HG03095 (cell line): ENCODE measurements at regions not wholly inside any gene's neighbourhood (a gene's known extent, or its start where the extent isn't known, plus 50 kb on each side); places are given as distances from the start of the nearest gene placed in this dataset.
A peak's percentile ranks its signal among the peaks of the same experiment; 100 is the strongest.
"Not testable (repeated sequence)": the region's sequence is repeated elsewhere in the genome, so short reads cannot be mapped to it uniquely, and the experiment has no call there.

Experiments used
- ATAC-seq: cut with Tn5 transposase; IDR thresholded peaks from one replicate; pipeline ENCODE4 v1.9.1; 2021; ENCODE audit warnings: moderate library complexity; ENCODE audit not compliant: unreplicated experiment

DNA sequence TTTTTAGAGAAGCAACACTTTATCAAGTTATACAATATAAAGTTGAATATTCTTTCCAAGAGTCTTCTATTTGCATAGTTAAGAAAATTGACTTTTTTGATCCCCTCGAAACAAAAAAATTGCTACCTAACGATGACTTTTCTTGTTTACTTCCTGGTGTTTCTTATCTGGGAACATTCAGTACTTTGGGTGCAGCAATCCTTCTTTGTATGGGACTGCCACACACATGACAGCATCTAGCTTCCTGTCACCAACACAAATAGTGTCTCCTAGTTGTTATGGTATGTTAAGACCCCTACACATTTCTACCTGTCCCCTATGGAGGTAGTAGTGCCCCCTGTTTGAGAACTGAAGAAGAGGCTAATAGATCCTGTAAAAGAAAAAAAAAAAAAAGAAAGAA is 841.7 kb upstream of the FAT3 start:
- no peak for ATAC-seq

DNA sequence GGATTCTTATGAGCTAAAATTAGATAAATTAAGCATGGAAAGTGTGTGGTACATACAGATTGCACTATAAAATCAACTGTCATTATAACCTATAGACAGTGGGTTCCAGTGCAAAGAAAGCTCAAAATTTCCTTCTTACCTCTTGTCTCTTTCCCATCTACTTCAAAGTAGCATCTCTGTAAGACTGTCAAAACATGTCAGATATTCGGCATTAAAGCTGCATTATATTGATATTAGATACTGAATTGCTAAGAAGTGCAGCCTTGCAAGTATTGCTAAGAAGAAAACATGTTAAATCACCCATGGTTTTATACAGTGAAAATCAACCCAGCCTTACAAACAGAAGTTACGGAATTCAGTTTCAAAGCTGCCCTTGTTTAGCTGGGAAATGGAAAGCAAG is 849.8 kb upstream of the FAT3 start:
- no peak for ATAC-seq

DNA sequence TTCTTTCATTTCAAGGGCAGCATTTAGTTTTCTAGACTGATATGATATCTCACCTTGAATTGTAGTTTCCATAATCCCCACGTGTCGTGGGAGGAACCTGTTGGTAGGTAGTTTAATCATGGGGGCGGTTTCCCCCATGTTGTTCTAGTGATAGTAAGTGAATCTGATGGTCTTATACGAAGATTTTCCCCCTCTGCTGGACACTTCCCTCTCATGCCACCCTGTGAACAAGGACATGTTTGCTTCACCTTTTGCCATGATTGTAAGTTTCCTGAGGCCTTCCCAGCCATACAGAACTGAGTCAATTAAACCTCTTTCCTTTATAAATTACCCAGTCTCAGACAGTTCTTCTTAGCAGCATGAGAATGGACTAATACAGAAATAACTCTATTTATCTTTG is 851.1 kb upstream of the FAT3 start:
- ATAC-seq = no peak

DNA sequence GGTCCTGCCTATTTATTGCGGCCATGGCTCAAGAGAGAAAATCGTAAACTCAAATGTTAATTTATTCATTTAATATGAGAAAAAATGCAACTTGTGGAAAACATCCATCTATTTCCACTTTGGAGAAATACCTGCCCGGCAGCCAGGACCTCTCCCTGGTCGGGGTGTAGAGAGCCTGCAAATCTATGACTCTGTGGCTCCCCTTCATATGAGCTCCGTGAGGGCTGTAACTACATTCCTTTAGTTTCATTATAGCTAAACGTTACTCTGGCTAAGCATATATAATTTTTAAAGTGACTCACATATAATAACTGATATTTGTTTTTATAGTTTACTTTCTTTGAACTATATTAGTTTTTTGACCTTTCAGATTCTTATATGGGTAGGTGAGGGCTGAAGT is 857.8 kb upstream of the FAT3 start:
- no peak for ATAC-seq

DNA sequence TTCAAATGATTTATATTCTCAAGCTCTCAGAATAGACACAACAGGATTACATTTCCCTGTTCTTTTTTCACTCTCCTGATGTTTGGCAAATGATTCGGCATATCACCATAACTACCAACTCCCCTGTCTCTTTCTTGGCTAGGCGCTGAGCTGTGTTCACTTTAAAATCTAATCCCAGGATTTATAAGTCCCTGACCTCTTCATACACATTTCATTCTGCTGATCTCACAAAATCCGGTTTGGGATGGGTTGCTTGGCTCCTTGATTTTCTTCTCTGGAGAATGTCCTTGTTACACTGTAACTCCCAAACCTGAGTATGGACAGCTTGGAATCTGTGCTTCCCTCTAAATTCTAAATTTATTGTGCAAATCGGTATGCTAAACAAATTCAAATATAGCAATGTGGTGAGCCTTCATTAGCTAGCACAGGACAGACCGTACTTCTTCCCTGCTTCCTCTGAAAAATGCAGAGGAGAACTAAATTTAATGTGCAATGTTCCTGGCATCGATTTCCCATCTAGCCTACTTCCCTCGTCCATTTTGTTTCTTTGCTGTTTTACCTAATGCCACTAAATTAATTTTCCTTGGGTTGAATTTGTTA is 858.5 kb upstream of the FAT3 start:
- no peak for ATAC-seq

DNA sequence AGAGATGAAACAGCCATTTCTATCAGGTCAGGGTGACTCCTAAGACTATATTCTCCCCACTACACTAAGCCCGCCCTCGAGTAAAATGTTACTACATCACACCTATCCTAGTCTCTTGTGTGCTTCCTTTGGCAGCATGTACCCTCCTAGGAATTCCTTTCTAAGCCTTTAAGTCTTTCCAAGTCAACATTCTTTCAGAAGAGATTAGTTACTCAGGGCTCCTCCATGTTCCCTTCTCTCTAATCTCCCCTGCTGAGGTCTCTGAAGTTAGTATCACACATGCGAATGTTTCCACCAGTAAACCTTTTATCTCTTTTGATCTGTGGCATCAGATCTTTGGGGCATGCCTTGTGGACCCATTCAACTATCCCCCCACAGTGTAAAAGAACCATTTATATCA is 873.7 kb upstream of the FAT3 start:
- no peak for ATAC-seq

DNA sequence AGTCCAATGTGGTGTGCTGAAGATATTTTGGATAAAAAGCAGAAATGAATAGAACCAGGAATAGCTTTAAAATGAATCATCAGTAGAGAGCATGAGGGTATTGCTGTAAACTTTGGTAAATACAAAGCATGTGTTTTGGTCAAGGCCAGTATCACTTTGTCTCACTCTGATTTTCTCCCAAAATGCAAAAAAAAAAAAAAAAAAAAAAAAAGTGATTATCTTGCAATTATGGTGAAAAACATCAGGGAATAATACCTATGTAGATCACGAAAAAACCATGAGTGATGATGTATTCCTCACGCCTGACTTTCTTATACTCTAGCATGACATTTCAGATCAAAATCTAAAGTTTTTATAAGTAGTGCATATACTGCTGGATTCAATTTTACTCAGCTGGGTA is 897.9 kb upstream of the FAT3 start:
- no peak for ATAC-seq

DNA sequence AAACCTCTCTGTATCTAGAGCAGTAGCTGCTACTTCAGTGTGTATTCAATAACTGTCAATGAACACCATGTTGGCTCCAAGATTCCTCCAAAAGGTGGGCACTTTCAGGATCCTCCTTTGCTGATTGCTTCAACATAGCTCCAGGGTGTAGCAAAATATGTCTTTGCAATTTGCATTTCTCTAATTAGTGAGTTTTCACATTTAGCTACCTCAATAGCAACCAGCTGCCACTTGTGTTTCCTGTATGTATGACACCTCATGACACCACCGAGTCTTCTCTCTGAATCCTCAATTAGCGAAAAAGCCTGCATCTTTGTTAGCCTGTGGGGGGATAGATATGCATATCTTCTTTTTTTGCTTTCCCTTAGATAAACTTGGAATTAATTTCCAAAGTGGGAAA is 898.3 kb upstream of the FAT3 start:
- ATAC-seq = no peak

DNA sequence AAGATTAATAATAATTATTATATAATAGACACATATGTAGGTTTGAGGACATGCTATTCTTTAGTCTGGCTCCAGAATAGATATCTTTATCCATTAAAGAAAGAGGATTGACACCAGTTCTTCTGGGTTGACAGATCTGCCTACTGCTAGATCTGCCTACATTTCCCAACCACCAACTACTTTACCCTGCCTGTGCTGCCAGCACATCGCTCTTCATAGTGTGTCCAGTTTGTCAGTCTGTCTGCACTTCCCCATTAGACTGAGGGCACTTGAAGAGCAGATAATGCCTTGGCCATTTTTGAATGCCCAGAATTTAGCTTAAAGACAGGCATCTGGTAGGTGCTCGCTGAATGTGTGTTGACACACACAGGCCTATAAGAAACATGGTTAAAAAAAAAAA is 910.1 kb upstream of the FAT3 start:
- ATAC-seq = no peak

DNA sequence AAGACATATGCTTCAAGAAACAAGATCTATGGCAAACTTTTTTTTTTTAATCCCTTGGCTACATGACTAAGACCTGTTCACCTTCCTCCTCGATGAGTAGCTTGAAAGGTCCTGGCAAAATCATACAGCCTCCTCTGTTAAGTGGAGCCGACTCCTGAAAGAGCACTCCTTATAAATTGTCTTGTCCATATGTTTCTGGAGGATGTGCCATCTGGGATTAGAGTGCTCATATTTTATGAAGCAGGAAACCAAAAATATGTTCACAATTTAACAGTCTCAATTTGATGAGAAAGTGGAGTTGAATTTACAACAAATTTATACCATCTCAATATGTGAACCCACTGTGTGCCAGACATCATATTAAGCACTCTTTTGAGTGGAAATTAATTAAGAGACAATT is 912.1 kb upstream of the FAT3 start:
- no peak for ATAC-seq

DNA sequence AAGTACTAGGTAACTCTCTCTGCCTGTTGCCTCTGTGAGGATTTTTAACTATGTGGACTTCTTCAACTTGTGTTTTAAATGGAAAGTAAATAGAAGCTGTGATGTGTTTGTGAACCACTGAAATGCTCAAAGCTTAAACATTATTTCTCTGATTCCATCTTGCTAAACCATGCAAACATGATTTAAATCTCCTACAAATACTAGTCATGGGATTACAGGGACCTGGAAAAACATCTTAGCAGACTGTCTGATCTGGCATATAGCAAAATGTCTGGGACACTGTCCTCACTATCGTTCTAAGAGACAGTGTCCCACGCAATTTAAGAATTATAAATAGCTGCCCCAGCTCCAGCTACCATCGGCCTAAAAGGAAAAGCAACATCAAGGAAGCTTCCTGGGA is 914.5 kb upstream of the FAT3 start:
- no peak for ATAC-seq

DNA sequence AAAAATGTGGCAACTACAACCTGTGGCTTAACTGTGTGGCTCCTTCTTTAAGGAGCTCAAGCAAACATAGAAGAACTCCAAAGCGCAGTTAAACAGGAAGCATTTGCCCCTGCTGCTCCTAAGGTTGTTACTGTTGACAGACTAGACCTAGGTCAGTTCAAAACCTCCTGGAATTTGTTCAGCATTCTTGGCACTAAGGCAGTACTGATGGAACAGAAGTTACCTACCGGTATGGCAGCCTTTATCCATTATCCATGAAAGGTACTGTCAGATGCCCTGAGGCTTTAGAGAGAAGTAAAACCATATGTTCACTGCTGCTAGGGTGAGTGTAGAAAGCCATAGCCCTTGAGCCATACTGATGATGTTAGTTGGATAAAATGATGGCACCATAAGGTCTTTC is 916.5 kb upstream of the FAT3 start:
- no peak for ATAC-seq

DNA sequence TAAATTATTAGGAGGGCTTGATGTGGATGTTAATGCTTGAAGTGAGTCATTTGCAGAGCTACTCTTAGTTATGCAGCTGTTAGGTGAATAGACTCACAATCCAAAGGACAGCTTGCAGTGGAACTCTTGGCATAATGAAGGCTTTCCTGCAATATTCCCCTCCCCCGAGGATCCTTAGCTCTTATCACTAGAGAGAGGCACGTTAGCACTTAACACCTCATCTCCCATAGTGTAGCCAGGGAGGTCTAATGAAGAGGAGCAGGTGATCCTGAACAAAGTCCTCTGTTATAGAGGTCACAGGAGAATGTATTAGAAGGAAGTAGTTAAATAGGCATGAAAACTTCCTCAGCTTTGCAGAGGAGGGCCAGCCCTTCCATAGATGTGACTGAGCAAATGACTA is 919.2 kb upstream of the FAT3 start:
- ATAC-seq = no peak

DNA sequence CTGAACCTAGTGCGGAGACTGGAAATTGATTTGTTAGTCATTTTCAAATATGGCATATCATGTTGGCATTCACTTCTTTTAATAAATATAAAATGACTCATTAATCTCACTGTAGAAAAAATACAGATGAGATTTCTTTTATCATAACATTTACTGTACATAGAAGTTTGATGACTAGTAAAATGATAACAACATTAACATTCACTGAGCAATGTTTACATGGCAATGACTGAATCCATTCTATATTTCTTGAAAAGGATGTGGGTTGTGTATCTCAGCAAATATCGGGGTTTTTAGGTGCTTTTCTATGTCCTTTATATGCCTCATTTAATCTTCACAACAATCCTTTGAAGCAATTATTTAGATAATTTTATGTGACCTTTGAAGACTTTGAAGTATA is 920.9 kb upstream of the FAT3 start:
- ATAC-seq = no peak

DNA sequence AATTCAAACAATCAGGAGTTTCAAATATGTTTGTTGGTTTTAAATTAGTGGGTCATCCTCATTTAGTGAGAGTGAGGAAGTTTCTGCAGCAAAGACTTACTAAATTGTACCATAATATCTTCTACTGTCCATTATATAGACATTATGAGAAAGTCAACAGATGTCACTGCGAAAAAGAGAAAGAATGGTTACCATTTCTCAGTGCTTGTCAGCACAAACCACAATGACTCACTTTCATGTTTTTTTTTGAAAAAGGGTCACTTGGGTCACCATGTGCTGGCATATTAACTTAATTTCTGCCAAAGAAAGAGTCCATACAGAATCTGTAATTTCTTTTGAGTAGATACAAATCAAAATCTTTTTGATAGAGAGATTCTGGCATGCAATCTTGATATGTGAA is 924.6 kb upstream of the FAT3 start:
- ATAC-seq = peak; percentile 55

DNA sequence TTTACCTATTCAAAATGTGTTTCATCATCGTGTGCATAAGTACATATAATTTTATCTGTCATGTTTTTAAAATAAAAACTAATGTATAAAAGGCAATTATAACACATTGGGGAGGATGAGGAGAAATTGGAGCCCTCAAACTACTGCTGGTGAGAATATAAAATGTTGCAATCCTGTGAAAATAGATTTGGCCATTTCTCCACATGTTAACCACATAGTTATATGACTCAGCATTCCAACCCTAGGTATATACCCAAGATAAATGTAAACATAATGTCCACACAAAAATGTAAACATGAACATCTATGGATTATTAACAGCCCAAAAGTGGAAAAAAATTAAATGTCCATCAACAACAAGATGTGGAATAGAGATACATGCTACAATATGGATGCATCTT is 928.0 kb upstream of the FAT3 start:
- ATAC-seq = no peak

DNA sequence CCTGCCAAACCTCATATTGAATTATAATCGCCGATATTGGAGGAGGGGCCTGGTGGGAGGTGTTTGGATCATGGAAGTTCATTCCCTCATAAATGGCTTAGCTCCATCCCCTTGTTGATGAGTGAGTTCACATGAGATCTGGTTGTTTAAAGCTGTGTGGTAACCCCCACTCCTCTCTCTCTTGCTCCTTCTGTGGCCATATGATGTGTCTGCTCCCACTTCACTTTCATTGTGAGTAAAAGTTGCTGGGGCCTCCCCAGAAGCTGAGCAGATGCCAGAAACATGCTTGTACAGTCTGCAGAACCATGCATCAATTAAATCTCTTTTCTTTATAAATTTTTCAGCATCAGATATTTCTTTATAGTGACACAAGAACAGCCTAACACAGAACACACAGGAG is 929.0 kb upstream of the FAT3 start:
- no peak for ATAC-seq

DNA sequence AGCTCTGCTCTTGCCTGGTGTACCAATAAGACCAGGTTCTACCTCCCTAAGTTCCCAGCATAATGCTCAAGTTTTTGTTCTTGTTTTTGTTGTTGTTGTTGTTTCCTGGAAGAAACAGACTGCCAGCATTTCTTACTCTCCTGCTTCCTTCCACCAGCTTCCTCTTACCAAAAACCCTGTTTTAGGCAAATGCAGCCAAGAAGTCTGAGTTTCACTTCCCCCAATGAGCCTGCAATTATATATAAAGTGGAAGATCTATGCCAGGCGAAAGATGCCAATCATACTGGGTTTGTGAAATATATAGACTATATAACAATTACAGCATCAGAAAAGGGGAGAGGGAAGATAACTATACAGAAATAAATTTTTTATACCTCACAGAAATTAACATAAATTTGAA is 931.5 kb upstream of the FAT3 start:
- no peak for ATAC-seq

DNA sequence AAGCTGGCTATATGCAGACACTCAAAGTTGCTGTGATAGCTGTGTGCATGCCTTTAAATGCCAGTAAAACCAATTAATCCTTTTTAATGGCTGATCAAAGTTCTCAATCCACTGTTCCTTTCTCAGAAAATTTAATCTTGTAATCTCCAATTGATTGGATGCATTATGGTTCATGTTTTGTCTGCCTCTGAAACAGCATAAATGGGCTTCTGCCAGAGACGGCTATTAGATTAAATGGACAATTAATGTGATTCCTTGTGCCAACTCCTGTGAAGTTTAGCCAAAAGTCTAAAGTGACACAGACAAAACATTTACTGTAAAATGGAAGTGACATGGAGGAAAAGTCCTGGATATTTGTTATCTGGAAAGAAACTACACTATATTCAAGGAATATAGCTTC is 952.5 kb upstream of the FAT3 start:
- ATAC-seq = no peak

DNA sequence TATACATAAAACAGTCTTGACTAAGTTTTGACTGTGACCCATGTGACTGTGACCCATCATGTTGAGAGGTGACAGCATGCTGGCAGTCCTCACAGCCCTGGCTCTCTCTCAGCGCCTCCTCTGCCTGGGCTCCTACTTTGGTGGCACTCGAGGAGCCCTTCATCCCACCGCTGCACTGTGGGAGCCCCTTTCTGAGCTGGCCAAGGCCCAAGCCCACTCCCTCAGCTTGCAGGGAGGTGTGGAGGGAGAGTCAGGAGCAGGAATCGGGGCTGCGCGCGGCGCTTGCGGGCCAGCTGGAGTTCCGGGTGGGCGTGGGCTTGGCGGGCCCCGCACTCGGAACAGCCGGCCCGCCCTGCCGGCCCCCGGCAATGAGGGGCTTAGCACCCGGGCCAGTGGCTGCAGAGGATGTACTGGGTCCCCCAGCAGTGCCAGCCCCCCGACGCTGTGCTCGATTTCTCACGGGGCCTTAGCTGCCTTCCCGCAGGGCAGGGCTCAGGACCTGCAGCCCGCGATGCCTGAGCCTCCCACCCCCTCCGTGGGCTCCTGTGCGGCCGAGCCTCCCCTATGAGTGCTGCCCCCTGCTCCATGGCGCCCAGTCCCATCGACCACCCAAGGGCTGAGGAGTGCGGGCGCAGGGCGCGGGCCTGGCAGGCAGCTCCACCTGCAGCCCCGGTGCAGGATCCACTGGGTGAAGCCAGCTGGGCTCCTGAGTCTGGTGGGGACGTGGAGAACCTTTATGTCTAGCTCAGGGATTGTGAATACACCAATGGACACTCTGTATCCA is 955.9 kb upstream of the FAT3 start:
- not testable (repeated sequence) for ATAC-seq

DNA sequence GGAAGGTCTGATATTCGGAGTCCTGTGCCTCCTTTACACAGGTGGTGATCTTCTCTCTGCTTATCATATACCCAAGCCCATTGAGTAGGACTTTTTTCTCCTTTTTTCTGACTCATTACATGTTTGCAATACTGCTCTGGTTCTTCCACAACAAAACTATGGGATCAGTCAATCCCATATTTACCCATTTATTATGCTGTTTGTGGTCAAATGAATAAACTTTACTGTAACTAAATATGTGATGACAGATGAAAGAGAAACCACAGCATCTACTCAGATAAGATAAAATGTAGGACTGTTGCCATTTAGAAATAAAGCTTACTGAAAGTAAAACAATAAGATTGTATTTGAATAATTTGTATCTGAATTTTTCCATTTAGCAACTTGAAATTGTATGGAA is 958.7 kb upstream of the FAT3 start:
- ATAC-seq = no peak

DNA sequence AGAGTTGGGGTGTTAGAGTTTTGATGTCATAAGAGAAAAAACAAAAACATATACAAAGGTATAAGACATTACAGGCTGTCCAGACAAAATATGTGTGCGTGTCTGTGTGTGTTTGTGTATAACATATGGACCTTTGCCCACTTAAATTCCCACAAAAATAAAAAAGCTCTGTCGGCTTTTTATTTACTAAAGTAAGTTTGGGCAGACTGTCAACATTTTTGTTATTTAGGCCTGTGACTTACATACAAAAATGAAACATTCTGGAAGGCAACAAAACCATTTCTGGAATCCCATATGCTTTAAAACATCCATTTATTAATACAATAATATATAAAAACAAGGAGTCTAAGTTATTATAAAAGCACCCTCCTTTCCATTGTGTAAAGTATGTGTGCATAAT is 960.1 kb upstream of the FAT3 start:
- ATAC-seq = no peak
